Testis (tissue), 2 donors: ENCODE measurements at regions not wholly inside any gene's neighbourhood (a gene's known extent, or its start where the extent isn't known, plus 50 kb on each side); places are given as distances from the start of the nearest gene placed in this dataset.

Experiments used
- CTCF ChIP-seq, 3 experiments: fragments of 450-650 bp in 2 of 3; fragments of 200-600 bp in 1 of 3; sonication (generic) in 1 of 3; IDR thresholded peaks; one replicate each; pipeline ENCODE4 v1.5.1; 2016 to 2019; ENCODE audit warnings: antibody characterized with exemption in 3 of 3, mild to moderate bottlenecking in 2 of 3, moderate library complexity in 1 of 3
- POLR2A ChIP-seq: fragments of 450-650 bp; IDR thresholded peaks from one replicate; pipeline ENCODE4 v1.6.1; 2017; ENCODE audit warnings: antibody characterized with exemption, mild to moderate bottlenecking, moderate library complexity

DNA sequence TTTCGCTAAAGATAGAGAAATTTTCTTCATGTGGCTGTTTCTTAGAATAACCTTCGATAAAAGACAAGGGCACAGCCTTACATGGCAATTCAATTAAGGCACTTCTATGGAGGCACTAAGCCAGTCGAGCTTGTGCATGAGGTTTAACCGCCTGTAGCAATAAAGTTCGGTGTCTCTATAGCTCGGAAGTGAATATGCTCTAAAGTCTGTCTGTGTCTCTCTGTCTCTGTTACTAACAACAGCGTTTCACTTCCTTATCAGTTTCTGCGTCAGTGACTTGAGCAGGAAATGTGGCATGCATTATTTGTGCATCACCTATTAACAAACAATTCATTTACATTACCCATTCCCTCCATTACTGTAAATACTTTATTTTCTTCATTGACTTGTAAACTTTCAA is 365.1 kb upstream of the NETO1 start:
- TF ChIP-seq CTCF (IDR thresholded peaks at IDR 0.05) = no peak
- no peak for TF ChIP-seq POLR2A
